Suprapubic skin (tissue), 3 donors: ENCODE measurements at regions not wholly inside any gene's neighbourhood (a gene's known extent, or its start where the extent isn't known, plus 50 kb on each side); places are given as distances from the start of the nearest gene placed in this dataset.

Experiments
- CTCF ChIP-seq, 2 donors: fragments of 200-600 bp in 1 of 2; fragments of 450-650 bp in 1 of 2; sonication (generic) in 1 of 2; IDR thresholded peaks; one replicate each; pipeline ENCODE4 v1.5.1; 2016 to 2019; ENCODE audit warnings: antibody characterized with exemption in 2 of 2, mild to moderate bottlenecking in 1 of 2, moderate library complexity in 1 of 2
- EP300 ChIP-seq: sonication (generic); formaldehyde crosslinking; IDR thresholded peaks from one replicate; pipeline ENCODE4 v1.6.1; 2017; ENCODE audit warnings: antibody characterized with exemption

GRCh38 chr1:177746155-177746554 is 223.7 kb downstream of the SEC16B start:
- TF ChIP-seq CTCF (IDR thresholded peaks at IDR 0.05): no peak
- TF ChIP-seq EP300: no peak
